Endodermal cell (in vitro differentiated cells): ENCODE measurements at regions not wholly inside any gene's neighbourhood (a gene's known extent, or its start where the extent isn't known, plus 50 kb on each side); places are given as distances from the start of the nearest gene placed in this dataset.
A peak's percentile ranks its signal among the peaks of the same experiment; 100 is the strongest.
"Not testable (repeated sequence)": the region's sequence is repeated elsewhere in the genome, so short reads cannot be mapped to it uniquely, and the experiment has no call there.

Source experiments
- DNase-seq: peaks from one replicate; pipeline ENCODE4 v3.0.0-alpha.2; 2017
- H3K27ac ChIP-seq: 2 replicates; pipeline ENCODE4 v1.5.1; 2013; ENCODE audit warnings: mild to moderate bottlenecking, low read depth, low read length, moderate library complexity
- H3K27me3 ChIP-seq: 2 replicates; pipeline ENCODE4 v1.6.1; 2013; ENCODE audit warnings: mild to moderate bottlenecking, low read length, moderate library complexity; ENCODE audit not compliant: insufficient read depth, control insufficient read depth, poor library complexity, severe bottlenecking
- H3K36me3 ChIP-seq: 2 replicates; pipeline ENCODE4 v1.7.0; 2013; ENCODE audit warnings: mild to moderate bottlenecking, low read length, moderate library complexity; ENCODE audit not compliant: control insufficient read depth, insufficient read depth
- H3K4me1 ChIP-seq: one replicate; pipeline ENCODE4 v1.7.0; 2013; ENCODE audit warnings: low read length; ENCODE audit not compliant: control insufficient read depth, insufficient read depth
- H3K4me3 ChIP-seq: 2 replicates; pipeline ENCODE4 v1.5.1; 2013; ENCODE audit warnings: mild to moderate bottlenecking, low read length, moderate library complexity
- H3K9ac ChIP-seq: 2 replicates; pipeline ENCODE4 v1.6.1; 2013; ENCODE audit warnings: mild to moderate bottlenecking, low read length, moderate library complexity; ENCODE audit not compliant: poor library complexity, severe bottlenecking; ENCODE audit errors: extremely low read depth
- H3K9me3 ChIP-seq: 2 replicates; pipeline ENCODE4 v1.6.1; 2013; ENCODE audit warnings: mild to moderate bottlenecking, low read length, moderate library complexity; ENCODE audit not compliant: control insufficient read depth
- H3K27ac Mint-ChIP-seq: 2 replicates; pipeline ENCODE4 v1.8.0; 2020; ENCODE audit warnings: mixed read lengths
- H3K27me3 Mint-ChIP-seq: 2 replicates; pipeline ENCODE4 v1.8.0; 2021; ENCODE audit warnings: mild to moderate bottlenecking, mixed read lengths; ENCODE audit not compliant: insufficient read depth
- H3K36me3 Mint-ChIP-seq: 2 replicates; pipeline ENCODE4 v1.8.0; 2020; ENCODE audit warnings: low read depth, mixed read lengths
- H3K4me1 Mint-ChIP-seq: 2 replicates; pipeline ENCODE4 v1.8.0; 2020; ENCODE audit warnings: mixed read lengths
- H3K4me3 Mint-ChIP-seq: 2 replicates; pipeline ENCODE4 v1.8.0; 2020; ENCODE audit warnings: mild to moderate bottlenecking, moderate library complexity, mixed read lengths
- H3K9me3 Mint-ChIP-seq: 2 replicates; pipeline ENCODE4 v1.8.0; 2020; ENCODE audit warnings: mild to moderate bottlenecking, mixed read lengths
- WGBS, 2 experiments: methylation state at CpG; one replicate each; pipeline versions ENCODE4 v1.1.5 to v1.1.7; 2013; ENCODE audit warnings: missing lambda C conversion rate in 2 of 2, mixed read lengths in 1 of 2; ENCODE audit not compliant: insufficient coverage in 1 of 2, insufficient read length in 1 of 2; 5-methylcytosine and 5-hydroxymethylcytosine counted together
- TF ChIP-seq, protein P1 (sequence below): fragments of 200-600 bp; sonication (generic); conservative IDR thresholded peaks from 2 replicates; pipeline ENCODE4 v1.5.0; 2021; ENCODE audit warnings: antibody characterized with exemption, mild to moderate bottlenecking

DNA sequence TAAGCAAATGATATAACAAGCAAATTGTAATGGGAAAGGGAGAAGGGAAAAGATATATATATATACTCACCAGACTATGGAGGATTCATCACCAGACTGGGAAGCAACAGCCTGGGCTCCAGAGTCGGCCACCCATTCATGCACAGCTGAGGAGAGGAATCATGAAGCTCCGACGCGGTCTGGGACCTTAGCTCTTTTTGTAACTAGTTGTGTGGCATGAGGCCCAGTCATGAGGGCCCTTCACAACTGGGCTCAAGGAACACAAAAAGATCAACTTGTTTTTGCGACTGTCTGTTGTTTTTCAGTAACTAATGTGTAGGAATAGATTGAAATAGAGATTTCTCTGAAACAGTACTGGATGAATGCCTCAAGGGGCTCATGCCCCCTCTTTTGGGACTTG lies 911.2 kb downstream of the TYW1 start:
- DNase-seq, result no peak
- Mint-ChIP-seq H3K27me3 (peaks cover 5% of the 10 kb centered on the region), H3K4me1 (no peaks in the 10 kb centered on the region), H3K36me3 (no peaks in the 10 kb centered on the region), H3K9me3 (no peaks in the 10 kb centered on the region), H3K4me3 (no peak overlapping the region), H3K27ac (no peak overlapping the region)
- Histone ChIP-seq H3K9me3 (no peaks in the 10 kb centered on the region), H3K36me3 (no peaks in the 10 kb centered on the region), H3K27me3 (no peaks in the 10 kb centered on the region), H3K9ac (no peak overlapping the region), H3K27ac (no peak overlapping the region), H3K4me3 (no peak overlapping the region), H3K4me1 (no peaks in the 10 kb centered on the region)
- 73 to 100% methylated on average over 1 to 5 of the region's 5 CpGs for WGBS, 2 experiments
- TF ChIP-seq, protein P1, sequence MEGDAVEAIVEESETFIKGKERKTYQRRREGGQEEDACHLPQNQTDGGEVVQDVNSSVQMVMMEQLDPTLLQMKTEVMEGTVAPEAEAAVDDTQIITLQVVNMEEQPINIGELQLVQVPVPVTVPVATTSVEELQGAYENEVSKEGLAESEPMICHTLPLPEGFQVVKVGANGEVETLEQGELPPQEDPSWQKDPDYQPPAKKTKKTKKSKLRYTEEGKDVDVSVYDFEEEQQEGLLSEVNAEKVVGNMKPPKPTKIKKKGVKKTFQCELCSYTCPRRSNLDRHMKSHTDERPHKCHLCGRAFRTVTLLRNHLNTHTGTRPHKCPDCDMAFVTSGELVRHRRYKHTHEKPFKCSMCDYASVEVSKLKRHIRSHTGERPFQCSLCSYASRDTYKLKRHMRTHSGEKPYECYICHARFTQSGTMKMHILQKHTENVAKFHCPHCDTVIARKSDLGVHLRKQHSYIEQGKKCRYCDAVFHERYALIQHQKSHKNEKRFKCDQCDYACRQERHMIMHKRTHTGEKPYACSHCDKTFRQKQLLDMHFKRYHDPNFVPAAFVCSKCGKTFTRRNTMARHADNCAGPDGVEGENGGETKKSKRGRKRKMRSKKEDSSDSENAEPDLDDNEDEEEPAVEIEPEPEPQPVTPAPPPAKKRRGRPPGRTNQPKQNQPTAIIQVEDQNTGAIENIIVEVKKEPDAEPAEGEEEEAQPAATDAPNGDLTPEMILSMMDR, result no peak

DNA sequence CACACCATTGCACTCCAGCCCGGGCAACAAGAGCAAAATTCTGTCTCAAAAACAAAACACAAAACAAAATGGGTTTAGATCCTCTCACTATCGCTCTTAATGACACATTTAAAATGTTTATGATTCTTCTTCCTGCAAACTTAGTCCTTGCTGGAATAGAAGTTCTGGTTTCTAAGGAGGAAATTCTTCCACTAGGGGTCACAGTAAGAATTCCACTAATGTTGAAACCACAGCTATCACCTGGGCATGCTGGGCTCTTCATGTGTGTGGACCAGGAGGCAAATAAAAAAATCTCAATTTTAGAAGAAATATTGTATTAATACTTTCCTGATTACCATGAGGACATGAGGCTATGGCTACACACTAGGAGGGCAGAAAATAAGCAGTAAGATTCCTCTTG lies 915.8 kb downstream of the TYW1 start:
- Histone ChIP-seq H3K9me3 (no peaks in the 10 kb centered on the region), H3K27ac (no peak overlapping the region), H3K4me1 (peaks cover 6% of the 10 kb centered on the region), H3K27me3 (no peaks in the 10 kb centered on the region), H3K9ac (no peak overlapping the region), H3K36me3 (no peaks in the 10 kb centered on the region), H3K4me3 (no peak overlapping the region)
- no peak for DNase-seq
- Mint-ChIP-seq H3K4me1 (peaks cover 20% of the 10 kb centered on the region), H3K27me3 (no peaks in the 10 kb centered on the region), H3K27ac (no peak overlapping the region), H3K9me3 (no peaks in the 10 kb centered on the region), H3K4me3 (no peak overlapping the region), H3K36me3 (no peaks in the 10 kb centered on the region)
- TF ChIP-seq, protein P1, result peak; percentile 54
- WGBS, 2 experiments, result 97% methylated on average over 2 of the region's 2 CpGs; no CpG with 5 or more reads in 1 of the 2 experiments

DNA sequence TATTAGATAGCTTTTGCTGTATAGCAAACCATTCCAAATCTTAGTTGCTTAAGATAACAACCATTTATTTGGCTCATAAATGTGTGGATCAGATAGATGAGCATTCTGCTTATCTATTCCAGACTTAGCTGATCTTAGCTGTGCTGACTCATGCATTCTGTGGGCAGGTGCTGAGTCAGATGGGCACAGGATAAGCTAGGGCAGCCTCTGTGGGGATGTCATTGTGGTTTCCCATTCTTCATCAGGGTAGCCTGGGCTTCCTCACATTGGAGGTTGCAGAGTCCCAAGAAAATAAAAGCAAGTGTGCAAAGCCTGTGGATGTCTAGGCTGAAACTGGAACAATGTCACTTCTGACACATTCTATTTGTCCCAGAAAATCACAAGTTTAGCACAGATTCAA lies 917.0 kb downstream of the TYW1 start:
- peaks cover 8% of the 10 kb centered on the region for H3K9me3 ChIP-seq
- no peak for DNase-seq
- H3K4me1 Mint-ChIP-seq, result peaks cover 20% of the 10 kb centered on the region
- H3K9ac ChIP-seq, result no peak overlapping the region
- no peaks in the 10 kb centered on the region for H3K27me3 Mint-ChIP-seq
- H3K36me3 ChIP-seq, result no peaks in the 10 kb centered on the region
- no peak overlapping the region for H3K4me3 ChIP-seq
- H3K27ac ChIP-seq, result no peak overlapping the region
- H3K36me3 Mint-ChIP-seq, result no peaks in the 10 kb centered on the region
- H3K27me3 ChIP-seq, result no peaks in the 10 kb centered on the region
- H3K9me3 Mint-ChIP-seq, result peaks cover 8% of the 10 kb centered on the region
- no peak overlapping the region for H3K4me3 Mint-ChIP-seq
- TF ChIP-seq, protein P1, result no peak
- peaks cover 6% of the 10 kb centered on the region for H3K4me1 ChIP-seq
- H3K27ac Mint-ChIP-seq, result no peak overlapping the region

DNA sequence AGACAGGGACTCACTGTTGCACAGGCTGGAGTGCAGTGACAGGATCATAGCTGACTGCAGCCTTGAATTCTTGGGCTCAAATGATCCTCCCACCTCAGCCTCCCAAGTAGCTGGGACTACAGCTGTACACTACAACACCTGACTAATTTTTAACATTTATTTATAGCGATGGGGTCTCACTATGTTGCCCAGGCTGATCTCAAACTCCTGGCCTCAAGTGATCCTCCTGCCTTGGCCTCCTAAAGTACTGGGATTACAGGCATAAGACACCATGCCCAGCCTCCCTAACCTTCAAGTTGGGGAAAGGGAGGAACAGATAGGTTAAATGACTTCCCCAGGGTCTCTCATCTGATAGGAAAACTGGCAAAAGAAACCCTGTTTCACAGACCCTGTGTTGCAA lies 919.5 kb downstream of the TYW1 start:
- not testable (repeated sequence) for H3K36me3 Mint-ChIP-seq, H3K27me3 ChIP-seq, H3K36me3 ChIP-seq, H3K27ac ChIP-seq, H3K9me3 Mint-ChIP-seq, H3K4me3 ChIP-seq, H3K27me3 Mint-ChIP-seq, H3K4me3 Mint-ChIP-seq, H3K4me1 ChIP-seq, DNase-seq, H3K9ac ChIP-seq
- Mint-ChIP-seq H3K4me1 (peaks cover 20% of the 10 kb centered on the region), H3K27ac (peak overlapping the region; percentile 84)
- 95% methylated on average over 1 of the region's 1 CpG; no CpG with 5 or more reads in 1 of the 2 experiments for WGBS, 2 experiments
- H3K9me3 ChIP-seq, result peaks cover 17% of the 10 kb centered on the region
